HG02571 (cell line): ENCODE measurements at regions not wholly inside any gene's neighbourhood (a gene's known extent, or its start where the extent isn't known, plus 50 kb on each side); places are given as distances from the start of the nearest gene placed in this dataset.
"Not testable (repeated sequence)": the region's sequence is repeated elsewhere in the genome, so short reads cannot be mapped to it uniquely, and the experiment has no call there.

ENCODE experiments used
- ATAC-seq: cut with Tn5 transposase; IDR thresholded peaks from one replicate; pipeline ENCODE4 v1.9.1; 2021; ENCODE audit warnings: mild to moderate bottlenecking, moderate library complexity; ENCODE audit not compliant: unreplicated experiment

- no peak for ATAC-seq
Measured at GRCh38 chr2:228798458-228799207, 472.5 kb downstream of the PID1 start.

DNA sequence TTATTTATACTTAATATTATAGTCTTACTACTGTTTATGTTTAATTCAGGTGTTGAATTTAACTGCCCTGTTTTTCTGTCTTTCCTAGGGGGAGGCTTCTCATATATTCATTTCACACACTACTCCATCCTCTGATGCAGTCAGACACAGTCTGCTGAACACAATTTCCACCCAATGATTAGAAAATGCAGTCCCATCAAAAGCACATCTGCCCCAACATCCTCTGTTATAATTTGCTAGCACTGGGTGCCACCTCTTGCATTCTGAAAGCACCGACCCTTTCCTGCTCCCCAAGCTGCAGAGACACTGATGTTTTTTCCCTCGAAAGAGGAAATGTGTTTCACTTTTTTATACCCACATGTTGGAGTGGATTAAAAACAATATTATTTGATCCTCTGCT, 474.7 kb downstream of the PID1 start:
- no peak for ATAC-seq

- ATAC-seq = no peak
Measured at GRCh38 chr2:228793116-228793515, 478.0 kb downstream of the PID1 start.

GRCh38 chr2:228786901-228787300, 484.2 kb downstream of the PID1 start:
- no peak for ATAC-seq

- no peak for ATAC-seq
Measured at GRCh38 chr2:228782281-228782680, 488.8 kb downstream of the PID1 start.

DNA sequence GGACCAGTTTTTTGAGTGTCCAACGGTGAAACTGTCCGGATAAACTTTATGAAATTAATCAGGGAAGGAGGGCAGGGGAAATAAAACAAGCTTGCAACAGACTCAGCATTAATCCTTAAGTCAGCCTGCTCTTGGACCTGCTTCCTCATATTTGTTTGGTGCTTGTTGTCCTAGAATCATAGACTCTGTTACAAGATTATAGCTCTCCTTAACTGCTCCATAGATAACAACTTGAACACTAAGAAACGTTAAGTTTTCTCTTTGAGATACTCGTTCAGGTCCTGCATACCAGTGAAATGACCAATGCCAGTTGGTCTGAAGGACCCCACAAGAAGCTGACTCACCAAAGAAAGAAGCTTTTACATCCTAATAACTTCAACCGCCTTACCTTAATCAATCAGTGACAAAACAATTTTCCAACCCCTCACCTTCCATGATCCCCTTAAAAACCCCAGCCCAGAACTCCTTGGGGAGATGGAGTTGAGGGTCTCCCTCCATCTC, 493.2 kb downstream of the PID1 start:
- ATAC-seq = no peak

DNA sequence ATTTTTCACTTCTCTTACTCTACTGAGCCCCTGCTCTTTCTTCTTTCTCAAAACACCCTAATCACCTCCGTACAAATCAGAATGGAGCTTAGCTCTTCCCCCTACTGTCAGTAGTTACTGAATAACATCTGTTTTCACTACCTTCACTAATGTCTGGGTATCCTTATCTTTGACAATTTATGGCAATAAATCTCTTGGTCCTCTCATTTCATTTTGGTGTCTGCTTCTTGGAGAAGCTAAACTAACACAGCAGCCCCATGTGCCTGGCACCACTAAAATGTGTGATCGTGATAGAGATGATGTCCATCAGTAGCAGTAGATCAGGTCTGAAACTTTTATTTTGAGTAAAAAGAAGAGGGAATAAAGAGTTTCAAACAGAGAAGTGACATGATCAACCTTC, 496.5 kb downstream of the PID1 start:
- ATAC-seq = no peak

GRCh38 chr2:228771774-228772173, 499.3 kb downstream of the PID1 start:
- ATAC-seq = no peak

DNA sequence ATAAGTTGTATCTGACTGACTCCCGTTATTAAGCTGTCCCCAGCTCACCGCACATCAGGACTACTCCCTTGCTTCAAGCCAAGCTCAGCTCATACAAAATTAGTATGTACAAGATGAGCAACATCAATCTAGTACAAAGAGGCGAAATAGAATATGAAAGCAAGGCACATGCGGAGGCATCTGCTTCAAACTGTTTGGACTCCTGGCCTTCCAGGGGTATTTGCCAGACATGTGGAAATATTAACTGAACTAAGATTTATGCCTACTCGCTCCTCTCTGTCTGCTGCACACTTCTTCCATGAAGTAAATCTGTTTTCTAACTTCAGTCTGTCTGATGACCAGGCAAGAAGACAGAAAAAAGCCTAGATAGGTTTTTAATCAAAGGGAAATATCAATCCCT, 499.8 kb downstream of the PID1 start:
- no peak for ATAC-seq

DNA sequence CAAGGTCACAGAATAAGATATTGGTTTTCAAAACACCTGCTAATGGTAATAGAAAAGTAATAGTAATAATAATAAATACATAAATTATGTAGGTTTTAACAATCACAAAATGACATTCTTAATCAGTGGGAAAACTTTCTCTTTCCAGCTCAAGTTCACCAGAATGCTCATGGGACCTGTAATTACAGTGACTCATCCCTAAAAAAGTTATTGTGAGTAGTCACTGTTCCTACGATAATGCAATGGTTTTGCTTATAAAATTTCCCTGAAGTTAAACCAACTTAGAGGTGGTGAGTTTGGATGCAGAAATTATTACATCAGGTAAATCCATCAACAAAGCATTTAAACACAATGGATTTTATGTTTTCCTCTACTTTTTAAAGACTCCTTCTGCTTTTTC, 502.3 kb downstream of the PID1 start:
- no peak for ATAC-seq

- ATAC-seq = not testable (repeated sequence)
Measured at GRCh38 chr2:228768141-228768540, 502.9 kb downstream of the PID1 start.

DNA sequence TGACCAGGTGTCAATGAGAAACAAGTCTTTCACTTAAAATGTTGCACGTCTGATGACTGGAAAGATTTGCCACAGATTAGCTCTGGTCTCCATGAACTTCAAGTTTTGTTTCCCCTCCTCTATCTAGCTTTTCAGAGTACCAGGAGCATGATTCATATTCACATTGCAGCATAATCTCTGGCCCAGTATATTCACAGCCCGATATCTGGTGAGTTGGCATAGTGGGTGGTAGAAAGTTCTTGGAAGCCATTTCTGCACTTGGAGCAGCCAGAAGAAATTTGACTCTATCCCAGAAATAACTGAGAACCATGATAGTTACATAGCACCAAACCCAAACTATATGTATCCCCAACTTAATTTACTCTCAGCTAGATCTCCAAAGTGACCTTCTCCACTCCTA, 503.9 kb downstream of the PID1 start:
- ATAC-seq = no peak

DNA sequence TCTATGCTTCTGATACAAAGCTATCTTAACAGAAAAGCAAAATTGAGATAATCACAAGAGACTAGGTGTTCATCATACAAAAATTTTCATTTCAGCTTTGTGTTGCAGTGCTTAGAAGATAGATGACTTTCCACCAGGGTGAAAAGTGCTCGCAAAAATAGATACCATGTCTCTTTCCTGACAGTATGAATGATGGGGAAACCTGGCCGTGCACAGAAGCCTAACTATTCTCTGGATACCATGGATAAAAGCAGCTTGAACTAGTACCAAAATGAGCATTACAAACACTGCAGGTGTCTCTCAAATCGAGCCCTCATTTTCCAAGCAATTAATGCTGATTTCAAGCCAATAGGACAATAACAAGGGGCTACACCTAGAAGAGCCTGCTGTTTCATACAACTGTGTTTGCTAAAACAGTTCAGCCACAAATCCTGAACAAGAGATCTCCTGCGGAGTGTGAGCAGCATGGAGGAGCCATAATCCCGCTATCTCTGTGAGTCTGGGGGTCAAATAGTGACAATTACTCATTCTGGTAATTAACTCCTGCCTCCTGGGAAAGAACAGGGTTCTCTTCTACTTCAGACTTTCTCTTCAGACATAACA, 507.6 kb downstream of the PID1 start:
- ATAC-seq = no peak

GRCh38 chr2:228762565-228762964, 508.5 kb downstream of the PID1 start:
- no peak for ATAC-seq

- not testable (repeated sequence) for ATAC-seq
Measured at GRCh38 chr2:228755661-228756060, 515.4 kb downstream of the PID1 start.

GRCh38 chr2:228747483-228747882, 523.6 kb downstream of the PID1 start:
- no peak for ATAC-seq

- no peak for ATAC-seq
Measured at GRCh38 chr2:228738671-228739380, 532.3 kb downstream of the PID1 start.

DNA sequence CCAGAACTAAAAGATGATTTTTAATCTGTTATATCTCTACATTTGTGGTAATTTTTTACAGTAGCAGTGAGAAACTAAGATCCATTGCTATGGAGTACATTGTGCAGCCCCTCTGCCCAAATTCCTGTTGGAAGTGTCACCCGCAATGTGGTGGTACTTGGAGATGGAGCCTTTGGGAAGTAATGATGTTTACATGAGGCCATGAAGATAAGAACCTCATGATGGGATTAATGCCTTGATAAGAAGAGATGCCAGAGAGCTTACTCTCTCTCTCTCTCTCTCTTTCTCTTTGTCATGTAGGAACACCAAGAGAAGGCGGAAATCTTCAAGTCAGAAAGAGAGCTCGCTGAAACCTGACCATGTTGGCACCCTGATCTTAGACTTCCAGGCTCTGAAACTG, 535.4 kb downstream of the PID1 start:
- ATAC-seq = no peak

- no peak for ATAC-seq
Measured at GRCh38 chr2:228731517-228731916, 539.6 kb downstream of the PID1 start.

DNA sequence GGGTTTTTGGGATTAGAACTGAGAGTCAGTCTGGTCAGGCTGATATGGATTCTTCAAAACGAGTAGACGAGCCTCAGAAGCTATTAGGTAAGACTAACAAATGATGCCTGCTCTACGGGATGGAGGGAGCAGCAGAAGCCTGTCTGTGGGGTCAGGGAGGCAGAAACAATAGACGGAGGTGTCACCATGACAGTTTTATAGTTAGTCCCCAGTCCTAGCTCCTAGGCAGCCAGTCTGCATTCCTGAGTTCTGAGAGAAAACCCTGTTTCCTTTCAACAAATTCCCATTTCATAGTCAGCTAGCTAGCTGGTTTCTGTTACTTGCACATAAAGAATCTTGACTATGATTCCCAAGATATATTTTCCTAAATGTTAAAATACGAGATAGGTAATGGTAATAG, 542.1 kb downstream of the PID1 start:
- no peak for ATAC-seq

GRCh38 chr2:228725031-228725430, 543.5 kb upstream of the SPHKAP start:
- ATAC-seq = no peak

GRCh38 chr2:228723599-228723998, 542.1 kb upstream of the SPHKAP start:
- no peak for ATAC-seq
